ENCODE measurements at regions not wholly inside any gene's neighbourhood (a gene's known extent, or its start where the extent isn't known, plus 50 kb on each side); places are given as distances from the start of the nearest gene placed in this dataset.

DNA sequence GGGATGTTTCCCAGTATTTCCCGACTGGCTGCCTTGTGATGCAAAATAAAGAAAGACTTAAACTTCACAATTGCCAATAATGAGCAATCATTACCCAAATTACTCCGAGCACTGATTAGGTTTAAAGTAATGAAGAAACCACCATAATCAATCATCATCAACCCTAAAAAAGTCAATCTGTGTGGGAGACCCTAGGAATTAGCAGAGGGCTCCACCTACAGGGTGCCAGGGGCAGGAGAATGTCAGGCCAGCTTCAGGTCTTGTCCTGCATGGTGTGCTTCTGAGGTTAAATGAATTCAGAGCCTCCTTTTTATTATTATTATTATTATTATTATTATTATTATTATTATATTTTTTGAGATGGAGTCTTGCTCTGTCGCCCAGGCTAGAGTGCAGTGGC is 478.0 kb upstream of the ARRDC4 start:
- TF ChIP-seq, protein P1, sequence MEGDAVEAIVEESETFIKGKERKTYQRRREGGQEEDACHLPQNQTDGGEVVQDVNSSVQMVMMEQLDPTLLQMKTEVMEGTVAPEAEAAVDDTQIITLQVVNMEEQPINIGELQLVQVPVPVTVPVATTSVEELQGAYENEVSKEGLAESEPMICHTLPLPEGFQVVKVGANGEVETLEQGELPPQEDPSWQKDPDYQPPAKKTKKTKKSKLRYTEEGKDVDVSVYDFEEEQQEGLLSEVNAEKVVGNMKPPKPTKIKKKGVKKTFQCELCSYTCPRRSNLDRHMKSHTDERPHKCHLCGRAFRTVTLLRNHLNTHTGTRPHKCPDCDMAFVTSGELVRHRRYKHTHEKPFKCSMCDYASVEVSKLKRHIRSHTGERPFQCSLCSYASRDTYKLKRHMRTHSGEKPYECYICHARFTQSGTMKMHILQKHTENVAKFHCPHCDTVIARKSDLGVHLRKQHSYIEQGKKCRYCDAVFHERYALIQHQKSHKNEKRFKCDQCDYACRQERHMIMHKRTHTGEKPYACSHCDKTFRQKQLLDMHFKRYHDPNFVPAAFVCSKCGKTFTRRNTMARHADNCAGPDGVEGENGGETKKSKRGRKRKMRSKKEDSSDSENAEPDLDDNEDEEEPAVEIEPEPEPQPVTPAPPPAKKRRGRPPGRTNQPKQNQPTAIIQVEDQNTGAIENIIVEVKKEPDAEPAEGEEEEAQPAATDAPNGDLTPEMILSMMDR (IDR thresholded peaks at IDR 0.05) = no peak
- TF ChIP-seq POLR2A (IDR thresholded peaks at IDR 0.05) = no peak

Data from thyroid gland (tissue), 4 donors.